H1 (cell line): ENCODE measurements at regions not wholly inside any gene's neighbourhood (a gene's known extent, or its start where the extent isn't known, plus 50 kb on each side); places are given as distances from the start of the nearest gene placed in this dataset.

Experiments used
- CTCF ChIA-PET: fragments of 300-600 bp; sonication (Branson Sonifier 250); formaldehyde crosslinking; loops from one replicate; lab custom pipeline; 2021; ENCODE audit not compliant: partially characterized antibody; lab: Charles Lee
- POLR2A ChIA-PET: fragments of 300-600 bp; sonication (Branson Sonifier 250); formaldehyde crosslinking; loops from one replicate; lab custom pipeline; 2021; ENCODE audit warnings: inconsistent platforms; ENCODE audit not compliant: partially characterized antibody; lab: Charles Lee
- DNase-seq, 2 experiments: peaks; one replicate each; pipeline versions ENCODE4 v3.0.0 to v3.0.0-alpha.2; 2010 to 2022; ENCODE audit warnings: low spot score in 2 of 2, low read depth in 1 of 2, mixed read lengths in 1 of 2
- FAIRE-seq: peaks from 2 replicates; lab custom pipeline; 2011; peaks lifted over from hg19 to GRCh38; lab: Jason Lieb, UNC
- H2AFZ ChIP-seq: 2 replicates; pipeline ENCODE4 v1.8.1; 2012; ENCODE audit warnings: low read length, inconsistent platforms
- H2AK5ac ChIP-seq: 2 replicates; pipeline ENCODE4 v1.6.1; 2013; ENCODE audit warnings: low read depth, low read length
- H2BK120ac ChIP-seq: replicated peaks from 2 replicates; pipeline ENCODE3; 2013; ENCODE audit warnings: low read depth, low read length, inconsistent platforms
- H2BK12ac ChIP-seq: 2 replicates; pipeline ENCODE4 v1.6.1; 2013; ENCODE audit warnings: low read depth, low read length
- H2BK15ac ChIP-seq: 2 replicates; pipeline ENCODE4 v1.6.1; 2013; ENCODE audit warnings: low read length
- H2BK20ac ChIP-seq: 2 replicates; pipeline ENCODE4 v1.6.1; 2013; ENCODE audit warnings: low read length
- H2BK5ac ChIP-seq: 2 replicates; pipeline ENCODE4 v1.6.1; 2013; ENCODE audit warnings: low read depth, low read length
- H3K14ac ChIP-seq: 2 replicates; pipeline ENCODE4 v1.6.1; 2013; ENCODE audit warnings: inconsistent platforms; ENCODE audit not compliant: insufficient read length
- H3K18ac ChIP-seq: 2 replicates; pipeline ENCODE4 v1.6.1; 2013; ENCODE audit warnings: low read length; ENCODE audit errors: extremely low read depth
- H3K23ac ChIP-seq: 2 replicates; pipeline ENCODE4 v1.6.1; 2013; ENCODE audit warnings: inconsistent platforms; ENCODE audit not compliant: insufficient read length
- H3K23me2 ChIP-seq: 2 replicates; pipeline ENCODE4 v1.6.1; 2013; ENCODE audit warnings: low read depth, low read length
- H3K27ac ChIP-seq: 2 replicates; pipeline ENCODE4 v1.6.1; 2011; ENCODE audit warnings: low read depth, low read length, inconsistent platforms
- H3K27me3 ChIP-seq, 4 experiments: replicated peaks in 1 of 4; 1 replicate in 1 of 4; 2 replicates in 3 of 4; pipeline versions ENCODE4 v1.6.1 to v1.8.1; 2011 to 2013; ENCODE audit warnings: low read length in 3 of 4, mild to moderate bottlenecking in 3 of 4, inconsistent platforms in 2 of 4, mixed read lengths in 2 of 4, moderate library complexity in 1 of 4; ENCODE audit not compliant: control insufficient read depth in 3 of 4, insufficient read depth in 3 of 4; ENCODE audit errors: extremely low read depth in 1 of 4
- H3K36me3 ChIP-seq, 4 experiments: 2 replicates each; pipeline versions ENCODE4 v1.6.1 to v1.8.1; 2011 to 2013; ENCODE audit warnings: mild to moderate bottlenecking in 4 of 4, low read length in 3 of 4, moderate library complexity in 2 of 4, control low read depth in 1 of 4, inconsistent platforms in 1 of 4; ENCODE audit not compliant: insufficient read depth in 4 of 4, control insufficient read depth in 2 of 4
- H3K4ac ChIP-seq: replicated peaks from 2 replicates; pipeline ENCODE3; 2013; ENCODE audit warnings: low read length, low read depth, mixed read lengths, inconsistent platforms; ENCODE audit not compliant: insufficient read length
- H3K4me1 ChIP-seq, 4 experiments: replicated peaks in 1 of 4; 1 replicate in 1 of 4; 2 replicates in 3 of 4; pipeline versions ENCODE4 v1.6.1 to v1.8.1; 2011 to 2013; ENCODE audit warnings: low read length in 3 of 4, inconsistent platforms in 2 of 4, mixed read lengths in 1 of 4; ENCODE audit not compliant: insufficient read depth in 4 of 4, control insufficient read depth in 3 of 4
- H3K4me2 ChIP-seq, 2 experiments: 2 replicates each; pipeline versions ENCODE4 v1.6.1 to v1.8.1; 2011 to 2013; ENCODE audit warnings: low read depth in 2 of 2, low read length in 2 of 2, control low read depth in 1 of 2, inconsistent platforms in 1 of 2, mild to moderate bottlenecking in 1 of 2; ENCODE audit not compliant: insufficient read depth in 1 of 2
- H3K4me3 ChIP-seq, 4 experiments: fragments of 200-600, 300-600 bp in 1 of 4; sonication (generic), shearing (Covaris generic), sonication (Bioruptor Twin) in 1 of 4; 2 replicates each; pipeline versions ENCODE4 v1.5.1 to v1.8.1; 2011 to 2016; ENCODE audit warnings: low read length in 4 of 4, low read depth in 3 of 4, control low read depth in 2 of 4, inconsistent platforms in 2 of 4, mild to moderate bottlenecking in 2 of 4, mixed read lengths in 1 of 4, moderate library complexity in 1 of 4; ENCODE audit not compliant: insufficient read depth in 2 of 4; ENCODE audit errors: extremely low read depth in 1 of 4
- H3K56ac ChIP-seq: replicated peaks from 2 replicates; pipeline ENCODE3; 2013; ENCODE audit warnings: low read depth, mild to moderate bottlenecking, mixed read lengths, low read length, inconsistent platforms; ENCODE audit not compliant: insufficient read length
- H3K79me1 ChIP-seq: 2 replicates; pipeline ENCODE4 v1.6.1; 2013; ENCODE audit warnings: low read depth, low read length, control low read depth
- H3K79me2 ChIP-seq, 2 experiments: 2 replicates each; pipeline versions ENCODE4 v1.6.1 to v1.8.1; 2012 to 2013; ENCODE audit warnings: low read length in 2 of 2, mild to moderate bottlenecking in 2 of 2, inconsistent platforms in 1 of 2; ENCODE audit not compliant: insufficient read depth in 2 of 2, control insufficient read depth in 1 of 2
- H3K9ac ChIP-seq, 4 experiments: replicated peaks in 1 of 4; 1 replicate in 1 of 4; 2 replicates in 3 of 4; pipeline versions ENCODE4 v1.6.1 to v1.8.1; 2011 to 2013; ENCODE audit warnings: low read depth in 3 of 4, low read length in 3 of 4, control low read depth in 2 of 4, mild to moderate bottlenecking in 2 of 4, moderate library complexity in 2 of 4, inconsistent platforms in 1 of 4; ENCODE audit errors: extremely low read depth in 1 of 4
- H3K9me3 ChIP-seq, 2 experiments: 2 replicates each; pipeline versions ENCODE4 v1.6.1 to v1.8.1; 2012 to 2013; ENCODE audit warnings: mild to moderate bottlenecking in 2 of 2, moderate library complexity in 2 of 2, control low read depth in 1 of 2, inconsistent platforms in 1 of 2, low read depth in 1 of 2, low read length in 1 of 2, mixed read lengths in 1 of 2; ENCODE audit not compliant: insufficient read depth in 2 of 2
- H4K20me1 ChIP-seq, 2 experiments: replicated peaks in 1 of 2; 2 replicates each; pipeline versions ENCODE3 to v1.8.1; 2011 to 2013; ENCODE audit warnings: inconsistent platforms in 2 of 2, low read length in 2 of 2, mild to moderate bottlenecking in 1 of 2; ENCODE audit not compliant: insufficient read depth in 2 of 2, control insufficient read depth in 1 of 2
- H4K5ac ChIP-seq: 2 replicates; pipeline ENCODE4 v1.6.1; 2013; ENCODE audit warnings: low read length, low read depth, mixed read lengths, inconsistent platforms; ENCODE audit not compliant: insufficient read length
- H4K8ac ChIP-seq: 2 replicates; pipeline ENCODE4 v1.8.0; 2013; ENCODE audit warnings: mild to moderate bottlenecking, moderate library complexity, low read length, inconsistent platforms; ENCODE audit not compliant: insufficient read depth; ENCODE audit errors: extremely low read depth
- H4K91ac ChIP-seq: replicated peaks from 2 replicates; pipeline ENCODE3; 2013; ENCODE audit warnings: low read length, mixed read lengths, inconsistent platforms; ENCODE audit not compliant: insufficient read length
- BCL11A ChIP-seq, 2 experiments: IDR thresholded peaks; one replicate each; pipeline ENCODE4 v1.6.1; 2011; ENCODE audit warnings: low read depth in 2 of 2, low read length in 2 of 2, mild to moderate bottlenecking in 2 of 2
- CTBP2 ChIP-seq: IDR thresholded peaks from 2 replicates; pipeline ENCODE4 v1.7.0; 2011; ENCODE audit warnings: borderline replicate concordance, mild to moderate bottlenecking, moderate library complexity, mixed read lengths, low read length; ENCODE audit not compliant: insufficient read depth, insufficient read length
- EZH2 ChIP-seq: fragments of 200-600 bp; sonication (generic); IDR thresholded peaks from 2 replicates; pipeline ENCODE4 v1.7.1; 2012; ENCODE audit warnings: low read depth, mild to moderate bottlenecking, moderate library complexity, low read length, inconsistent platforms; ENCODE audit not compliant: severe bottlenecking
- KDM4A ChIP-seq: IDR thresholded peaks from one replicate; pipeline ENCODE4 v1.7.1; 2012; ENCODE audit warnings: low read depth, mild to moderate bottlenecking, moderate library complexity, low read length, inconsistent platforms; ENCODE audit not compliant: severe bottlenecking
- POLR2AphosphoS5 ChIP-seq: IDR thresholded peaks from 2 replicates; pipeline ENCODE4 v1.6.1; 2011; ENCODE audit warnings: low read depth, low read length
- RBBP5 ChIP-seq: IDR thresholded peaks from 2 replicates; pipeline ENCODE4 v1.7.1; 2012; ENCODE audit warnings: low read depth, mild to moderate bottlenecking, inconsistent platforms, low read length, moderate library complexity, borderline replicate concordance
- SIRT6 ChIP-seq: IDR thresholded peaks from one replicate; pipeline ENCODE4 v1.7.1; 2012; ENCODE audit warnings: low read length, inconsistent platforms
- TAF1 ChIP-seq: IDR thresholded peaks from 2 replicates; pipeline ENCODE4 v1.6.1; 2011; ENCODE audit warnings: mild to moderate bottlenecking, low read depth, low read length
- TAF7 ChIP-seq: optimal IDR thresholded peaks from 2 replicates; pipeline ENCODE3; 2011; ENCODE audit warnings: low read depth, mild to moderate bottlenecking, inconsistent platforms, low read length, moderate library complexity, borderline replicate concordance
- TEAD4 ChIP-seq: IDR thresholded peaks from 2 replicates; pipeline ENCODE4 v1.6.1; 2012; ENCODE audit warnings: low read depth, low read length, inconsistent platforms, mixed read lengths
- WGBS, 2 experiments: shearing (Covaris generic) in 1 of 2; methylation state at CpG; one replicate each; pipeline versions ENCODE4 v1.1.6 to v1.1.7; 2013 to 2015; ENCODE audit warnings: low lambda C conversion rate in 2 of 2, mixed read lengths in 2 of 2, inconsistent platforms in 1 of 2, low coverage in 1 of 2, missing lambda C conversion rate in 1 of 2; ENCODE audit not compliant: insufficient replicate concordance in 2 of 2, insufficient coverage in 1 of 2, insufficient read length in 1 of 2; ENCODE audit errors: extremely low coverage in 1 of 2, missing lambda C conversion rate in 1 of 2; 5-methylcytosine and 5-hydroxymethylcytosine counted together
- TF ChIP-seq, protein P1 (sequence below), 3 experiments: IDR thresholded peaks; 1 replicate in 2 of 3; 2 replicates in 1 of 3; pipeline versions ENCODE4 v1.5.1 to v1.6.1; 2011; ENCODE audit warnings: low read length in 3 of 3, mild to moderate bottlenecking in 3 of 3, inconsistent platforms in 2 of 3, low read depth in 1 of 3, moderate library complexity in 1 of 3; ENCODE audit not compliant: insufficient read depth in 1 of 3; ENCODE audit errors: control extremely low read depth in 1 of 3

DNA sequence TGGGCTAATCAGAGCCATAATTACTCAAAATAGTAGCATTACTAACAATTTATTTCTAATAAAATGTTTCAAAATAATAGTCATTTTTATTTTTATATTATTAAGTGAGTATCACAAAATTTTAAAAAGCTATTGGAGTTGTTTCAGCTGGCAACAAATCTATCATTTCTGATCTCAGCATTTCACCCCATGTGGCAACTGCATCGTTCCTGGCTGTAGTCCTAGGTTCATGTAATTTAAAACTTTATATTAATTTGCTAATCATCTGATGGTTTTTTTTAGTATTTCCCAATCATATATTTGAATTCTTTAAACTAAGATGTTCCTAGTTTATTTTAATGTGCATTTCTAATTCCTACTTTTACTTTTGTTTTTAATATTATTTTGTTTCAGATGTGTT is 293.0 kb upstream of the AKR1E2 start:
- H3K9ac ChIP-seq: no peak overlapping the region
- peaks cover 0 to 2% of the 10 kb centered on the region in 2 experiments; a peak in 1 of 4 replicates for H3K9me3 ChIP-seq
- no peak overlapping the region for H3K18ac ChIP-seq
- no peaks in the 10 kb centered on the region for H3K4me1 ChIP-seq
- no peak overlapping the region for H2BK15ac ChIP-seq
- no peak overlapping the region for H4K8ac ChIP-seq
- H3K23ac ChIP-seq: no peak overlapping the region
- no peak for DNase-seq
- POLR2A ChIA-PET: no interaction called here
- CTCF ChIA-PET: no interaction called here
- H3K56ac ChIP-seq: no peak overlapping the region
- H3K4me2 ChIP-seq: no peak overlapping the region
- no peaks in the 10 kb centered on the region for H3K23me2 ChIP-seq
- no peaks in the 10 kb centered on the region for H3K79me1 ChIP-seq
- no peak overlapping the region for H4K5ac ChIP-seq
- H3K36me3 ChIP-seq: no peaks in the 10 kb centered on the region
- H2AFZ ChIP-seq: no peak overlapping the region
- 89% methylated on average over 1 of the region's 1 CpG; no CpG with 5 or more reads in 1 of the 2 experiments for WGBS, 2 experiments
- no peak overlapping the region for H2BK12ac ChIP-seq
- no peaks in the 10 kb centered on the region for H3K27me3 ChIP-seq
- no peak overlapping the region for H2BK5ac ChIP-seq
- H2AK5ac ChIP-seq: no peak overlapping the region
- H3K79me2 ChIP-seq: no peaks in the 10 kb centered on the region
- no peak for FAIRE-seq
- no peak overlapping the region for H4K91ac ChIP-seq
- H3K14ac ChIP-seq: no peak overlapping the region
- H2BK120ac ChIP-seq: no peak overlapping the region
- no peak overlapping the region for H3K4ac ChIP-seq
- H2BK20ac ChIP-seq: no peak overlapping the region
- no peak overlapping the region for H3K27ac ChIP-seq
- no peaks in the 10 kb centered on the region for H4K20me1 ChIP-seq
- no peak overlapping the region for H3K4me3 ChIP-seq
- TF ChIP-seq, protein P1, sequence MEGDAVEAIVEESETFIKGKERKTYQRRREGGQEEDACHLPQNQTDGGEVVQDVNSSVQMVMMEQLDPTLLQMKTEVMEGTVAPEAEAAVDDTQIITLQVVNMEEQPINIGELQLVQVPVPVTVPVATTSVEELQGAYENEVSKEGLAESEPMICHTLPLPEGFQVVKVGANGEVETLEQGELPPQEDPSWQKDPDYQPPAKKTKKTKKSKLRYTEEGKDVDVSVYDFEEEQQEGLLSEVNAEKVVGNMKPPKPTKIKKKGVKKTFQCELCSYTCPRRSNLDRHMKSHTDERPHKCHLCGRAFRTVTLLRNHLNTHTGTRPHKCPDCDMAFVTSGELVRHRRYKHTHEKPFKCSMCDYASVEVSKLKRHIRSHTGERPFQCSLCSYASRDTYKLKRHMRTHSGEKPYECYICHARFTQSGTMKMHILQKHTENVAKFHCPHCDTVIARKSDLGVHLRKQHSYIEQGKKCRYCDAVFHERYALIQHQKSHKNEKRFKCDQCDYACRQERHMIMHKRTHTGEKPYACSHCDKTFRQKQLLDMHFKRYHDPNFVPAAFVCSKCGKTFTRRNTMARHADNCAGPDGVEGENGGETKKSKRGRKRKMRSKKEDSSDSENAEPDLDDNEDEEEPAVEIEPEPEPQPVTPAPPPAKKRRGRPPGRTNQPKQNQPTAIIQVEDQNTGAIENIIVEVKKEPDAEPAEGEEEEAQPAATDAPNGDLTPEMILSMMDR (IDR thresholded peaks at IDR 0.05; ENCODE audit: control extremely low read depth in 1 of 3, insufficient read depth in 1 of 3, low read depth in 1 of 3, low read length in 3 of 3): no peak
- TF ChIP-seq TAF1 (no peak), TEAD4 (no peak), BCL11A (IDR thresholded peaks at IDR 0.05; ENCODE audit: low read depth in 2 of 2, low read length in 2 of 2) (no peak), KDM4A (no peak), TAF7 (no peak), EZH2 (no peak), RBBP5 (no peak), CTBP2 (no peak), SIRT6 (no peak), POLR2AphosphoS5 (no peak)
